Hematopoietic multipotent progenitor cell treated with erythropoietin and hydrocortisone succinate and interleukin-3 and kit ligand, for 8 days (in vitro differentiated cells): ENCODE measurements at regions not wholly inside any gene's neighbourhood (a gene's known extent, or its start where the extent isn't known, plus 50 kb on each side); places are given as distances from the start of the nearest gene placed in this dataset.
"Not testable (repeated sequence)": the region's sequence is repeated elsewhere in the genome, so short reads cannot be mapped to it uniquely, and the experiment has no call there.

Experiments
- DNase-seq: peaks from one replicate; pipeline ENCODE4 v3.0.0-alpha.2; 2015

- DNase-seq = not testable (repeated sequence)
Measured at GRCh38 chr9:95391271-95391670, 73.8 kb upstream of the FANCC start.

DNA sequence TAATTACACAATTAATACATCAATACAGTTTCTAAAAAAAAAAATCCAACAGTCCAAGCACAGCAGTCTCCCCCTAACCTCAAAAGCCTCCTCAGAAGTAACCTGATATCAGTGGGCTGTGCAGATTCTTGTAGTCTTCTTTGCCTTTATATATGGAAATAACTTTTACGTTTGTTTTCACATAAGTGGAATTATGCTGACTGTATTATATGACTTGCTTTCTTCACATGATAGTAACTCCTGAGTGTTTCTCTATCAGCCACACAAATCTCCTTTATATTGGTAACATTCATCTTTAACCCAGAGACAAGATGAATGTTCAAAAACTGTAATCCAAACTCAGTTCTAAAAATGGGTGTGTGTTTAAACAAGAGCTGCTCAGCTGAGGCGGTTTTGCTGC is 71.9 kb upstream of the FANCC start:
- no peak for DNase-seq

- no peak for DNase-seq
Measured at GRCh38 chr9:95386843-95387242, 69.3 kb upstream of the FANCC start.

- no peak for DNase-seq
Measured at GRCh38 chr9:95385521-95385920, 68.0 kb upstream of the FANCC start.

DNA sequence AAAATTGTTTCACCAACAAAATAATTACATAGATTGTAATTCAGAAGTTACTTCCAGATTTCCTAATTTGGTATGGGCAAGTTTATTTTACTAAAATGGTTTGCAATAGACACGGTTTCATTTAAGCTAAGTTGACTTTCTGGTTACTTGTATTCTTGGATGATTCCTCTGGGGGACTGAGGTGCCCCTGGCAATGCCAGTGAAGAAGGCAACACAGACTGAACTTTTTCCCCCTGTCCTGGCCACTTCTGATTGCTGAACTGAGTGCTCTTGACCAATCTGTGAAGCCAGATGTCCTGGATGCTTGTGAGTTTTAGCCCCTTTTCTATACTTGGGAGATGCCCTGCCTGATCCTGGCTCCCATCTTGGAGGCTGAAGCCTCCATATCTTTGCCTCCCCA is 66.3 kb upstream of the FANCC start:
- DNase-seq = no peak

GRCh38 chr9:95383185-95383676 is 65.7 kb upstream of the FANCC start:
- DNase-seq = no peak

- no peak for DNase-seq
Measured at GRCh38 chr9:95382433-95382832, 64.9 kb upstream of the FANCC start.

GRCh38 chr9:95381221-95381620 is 63.7 kb upstream of the FANCC start:
- DNase-seq = no peak

DNA sequence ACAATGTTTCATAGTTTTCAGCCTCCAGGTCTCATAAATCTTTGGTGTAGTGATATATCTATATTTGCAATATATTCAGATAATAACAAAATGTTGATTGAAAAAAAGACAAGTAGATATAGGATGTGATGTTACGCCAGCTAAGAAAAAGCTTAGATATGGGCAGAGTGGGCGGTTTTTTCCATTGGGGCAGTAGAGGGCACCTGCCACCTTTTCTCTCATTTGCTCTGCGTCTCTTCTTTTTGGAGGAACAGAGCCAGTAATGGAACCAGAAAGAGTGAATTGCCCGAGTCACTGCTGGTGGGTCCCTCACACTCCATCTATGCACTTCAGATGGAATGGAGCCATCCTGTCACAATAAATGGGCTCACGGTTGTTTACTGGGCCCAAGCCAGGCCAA is 62.1 kb upstream of the FANCC start:
- peak; percentile 12 for DNase-seq

DNA sequence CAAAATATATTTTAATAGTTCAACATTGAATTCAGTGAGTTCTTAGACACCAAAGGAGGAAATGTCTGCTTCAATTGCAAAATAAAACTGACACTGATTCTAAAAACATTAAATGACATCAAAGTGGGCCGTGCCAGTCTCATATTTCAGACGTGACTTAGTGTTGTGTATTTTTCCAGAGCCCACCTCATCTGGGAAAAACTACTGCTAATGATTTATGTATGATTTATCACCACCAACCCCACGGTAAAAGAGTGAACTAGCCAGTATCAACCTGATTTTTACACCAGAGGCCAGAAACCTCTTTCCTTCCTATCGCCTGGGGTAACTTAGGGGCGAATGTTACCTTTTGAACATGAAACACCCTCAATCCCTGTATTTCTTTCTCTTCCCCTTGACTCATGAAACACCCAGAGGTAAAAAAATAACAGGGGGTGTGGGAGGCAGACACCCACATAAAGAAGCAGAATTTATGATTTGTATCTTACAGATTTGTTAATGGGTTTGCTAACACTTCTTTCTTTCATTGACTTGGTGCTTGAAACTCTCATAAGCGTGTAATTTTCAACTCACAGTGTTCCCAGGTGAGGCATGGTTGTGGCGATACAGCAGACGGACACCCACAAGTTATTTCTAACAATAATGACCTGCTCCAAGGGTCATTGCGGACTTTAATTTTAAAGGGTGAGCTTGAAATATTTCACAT is 56.4 kb upstream of the FANCC start:
- DNase-seq = no peak

DNA sequence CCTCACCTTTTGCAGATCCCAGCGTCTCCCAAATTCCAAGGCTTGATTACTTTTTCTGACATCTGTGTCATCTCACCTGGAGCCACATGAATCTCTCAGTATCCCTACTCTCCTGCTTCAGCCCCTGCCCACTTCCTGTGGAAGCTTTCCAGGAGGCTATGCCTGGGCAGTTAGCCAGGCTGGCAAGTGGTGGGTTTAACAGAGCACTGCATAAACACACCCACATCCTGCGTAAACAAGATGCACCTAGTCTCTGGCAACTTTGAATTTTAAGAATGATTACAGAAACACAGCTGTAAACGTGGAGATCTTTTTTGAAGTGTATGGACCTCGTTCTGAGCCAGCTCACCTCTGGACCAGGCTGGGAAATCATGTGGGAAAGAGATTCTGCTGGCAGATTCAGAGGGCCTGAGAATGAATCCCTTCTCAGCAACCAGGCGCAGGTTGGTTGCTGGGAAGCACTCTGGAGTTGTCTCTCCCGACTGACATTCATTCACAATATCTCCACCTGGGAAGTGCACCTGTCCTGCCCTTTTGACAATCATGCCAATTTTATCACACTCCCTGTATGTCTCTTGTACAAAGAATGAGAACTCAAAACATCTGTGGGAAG is 55.7 kb upstream of the FANCC start:
- DNase-seq = no peak

GRCh38 chr9:95370064-95370463 is 52.6 kb upstream of the FANCC start:
- DNase-seq = no peak

- DNase-seq = no peak
Measured at GRCh38 chr9:95368377-95369160, 51.1 kb upstream of the FANCC start.
